H1 (cell line): ENCODE measurements at regions not wholly inside any gene's neighbourhood (a gene's known extent, or its start where the extent isn't known, plus 50 kb on each side); places are given as distances from the start of the nearest gene placed in this dataset.

Experiments used
- CTCF ChIA-PET: fragments of 300-600 bp; sonication (Branson Sonifier 250); formaldehyde crosslinking; loops from one replicate; lab custom pipeline; 2021; ENCODE audit not compliant: partially characterized antibody; lab: Charles Lee
- POLR2A ChIA-PET: fragments of 300-600 bp; sonication (Branson Sonifier 250); formaldehyde crosslinking; loops from one replicate; lab custom pipeline; 2021; ENCODE audit warnings: inconsistent platforms; ENCODE audit not compliant: partially characterized antibody; lab: Charles Lee
- DNase-seq, 2 experiments: peaks; one replicate each; pipeline versions ENCODE4 v3.0.0 to v3.0.0-alpha.2; 2010 to 2022; ENCODE audit warnings: low spot score in 2 of 2, low read depth in 1 of 2, mixed read lengths in 1 of 2
- FAIRE-seq: peaks from 2 replicates; lab custom pipeline; 2011; peaks lifted over from hg19 to GRCh38; lab: Jason Lieb, UNC
- H2AFZ ChIP-seq: 2 replicates; pipeline ENCODE4 v1.8.1; 2012; ENCODE audit warnings: low read length, inconsistent platforms
- H2AK5ac ChIP-seq: 2 replicates; pipeline ENCODE4 v1.6.1; 2013; ENCODE audit warnings: low read depth, low read length
- H2BK120ac ChIP-seq: replicated peaks from 2 replicates; pipeline ENCODE3; 2013; ENCODE audit warnings: low read depth, low read length, inconsistent platforms
- H2BK12ac ChIP-seq: 2 replicates; pipeline ENCODE4 v1.6.1; 2013; ENCODE audit warnings: low read depth, low read length
- H2BK15ac ChIP-seq: 2 replicates; pipeline ENCODE4 v1.6.1; 2013; ENCODE audit warnings: low read length
- H2BK20ac ChIP-seq: 2 replicates; pipeline ENCODE4 v1.6.1; 2013; ENCODE audit warnings: low read length
- H2BK5ac ChIP-seq: 2 replicates; pipeline ENCODE4 v1.6.1; 2013; ENCODE audit warnings: low read depth, low read length
- H3K14ac ChIP-seq: 2 replicates; pipeline ENCODE4 v1.6.1; 2013; ENCODE audit warnings: inconsistent platforms; ENCODE audit not compliant: insufficient read length
- H3K18ac ChIP-seq: 2 replicates; pipeline ENCODE4 v1.6.1; 2013; ENCODE audit warnings: low read length; ENCODE audit errors: extremely low read depth
- H3K23ac ChIP-seq: 2 replicates; pipeline ENCODE4 v1.6.1; 2013; ENCODE audit warnings: inconsistent platforms; ENCODE audit not compliant: insufficient read length
- H3K23me2 ChIP-seq: 2 replicates; pipeline ENCODE4 v1.6.1; 2013; ENCODE audit warnings: low read depth, low read length
- H3K27ac ChIP-seq: 2 replicates; pipeline ENCODE4 v1.6.1; 2011; ENCODE audit warnings: low read depth, low read length, inconsistent platforms
- H3K27me3 ChIP-seq, 4 experiments: replicated peaks in 1 of 4; 1 replicate in 1 of 4; 2 replicates in 3 of 4; pipeline versions ENCODE4 v1.6.1 to v1.8.1; 2011 to 2013; ENCODE audit warnings: low read length in 3 of 4, mild to moderate bottlenecking in 3 of 4, inconsistent platforms in 2 of 4, mixed read lengths in 2 of 4, moderate library complexity in 1 of 4; ENCODE audit not compliant: control insufficient read depth in 3 of 4, insufficient read depth in 3 of 4; ENCODE audit errors: extremely low read depth in 1 of 4
- H3K36me3 ChIP-seq, 4 experiments: 2 replicates each; pipeline versions ENCODE4 v1.6.1 to v1.8.1; 2011 to 2013; ENCODE audit warnings: mild to moderate bottlenecking in 4 of 4, low read length in 3 of 4, moderate library complexity in 2 of 4, control low read depth in 1 of 4, inconsistent platforms in 1 of 4; ENCODE audit not compliant: insufficient read depth in 4 of 4, control insufficient read depth in 2 of 4
- H3K4ac ChIP-seq: replicated peaks from 2 replicates; pipeline ENCODE3; 2013; ENCODE audit warnings: low read length, low read depth, mixed read lengths, inconsistent platforms; ENCODE audit not compliant: insufficient read length
- H3K4me1 ChIP-seq, 4 experiments: replicated peaks in 1 of 4; 1 replicate in 1 of 4; 2 replicates in 3 of 4; pipeline versions ENCODE4 v1.6.1 to v1.8.1; 2011 to 2013; ENCODE audit warnings: low read length in 3 of 4, inconsistent platforms in 2 of 4, mixed read lengths in 1 of 4; ENCODE audit not compliant: insufficient read depth in 4 of 4, control insufficient read depth in 3 of 4
- H3K4me2 ChIP-seq, 2 experiments: 2 replicates each; pipeline versions ENCODE4 v1.6.1 to v1.8.1; 2011 to 2013; ENCODE audit warnings: low read depth in 2 of 2, low read length in 2 of 2, control low read depth in 1 of 2, inconsistent platforms in 1 of 2, mild to moderate bottlenecking in 1 of 2; ENCODE audit not compliant: insufficient read depth in 1 of 2
- H3K4me3 ChIP-seq, 4 experiments: fragments of 200-600, 300-600 bp in 1 of 4; sonication (generic), shearing (Covaris generic), sonication (Bioruptor Twin) in 1 of 4; 2 replicates each; pipeline versions ENCODE4 v1.5.1 to v1.8.1; 2011 to 2016; ENCODE audit warnings: low read length in 4 of 4, low read depth in 3 of 4, control low read depth in 2 of 4, inconsistent platforms in 2 of 4, mild to moderate bottlenecking in 2 of 4, mixed read lengths in 1 of 4, moderate library complexity in 1 of 4; ENCODE audit not compliant: insufficient read depth in 2 of 4; ENCODE audit errors: extremely low read depth in 1 of 4
- H3K56ac ChIP-seq: replicated peaks from 2 replicates; pipeline ENCODE3; 2013; ENCODE audit warnings: low read depth, mild to moderate bottlenecking, mixed read lengths, low read length, inconsistent platforms; ENCODE audit not compliant: insufficient read length
- H3K79me1 ChIP-seq: 2 replicates; pipeline ENCODE4 v1.6.1; 2013; ENCODE audit warnings: low read depth, low read length, control low read depth
- H3K79me2 ChIP-seq, 2 experiments: 2 replicates each; pipeline versions ENCODE4 v1.6.1 to v1.8.1; 2012 to 2013; ENCODE audit warnings: low read length in 2 of 2, mild to moderate bottlenecking in 2 of 2, inconsistent platforms in 1 of 2; ENCODE audit not compliant: insufficient read depth in 2 of 2, control insufficient read depth in 1 of 2
- H3K9ac ChIP-seq, 4 experiments: replicated peaks in 1 of 4; 1 replicate in 1 of 4; 2 replicates in 3 of 4; pipeline versions ENCODE4 v1.6.1 to v1.8.1; 2011 to 2013; ENCODE audit warnings: low read depth in 3 of 4, low read length in 3 of 4, control low read depth in 2 of 4, mild to moderate bottlenecking in 2 of 4, moderate library complexity in 2 of 4, inconsistent platforms in 1 of 4; ENCODE audit errors: extremely low read depth in 1 of 4
- H3K9me3 ChIP-seq, 2 experiments: 2 replicates each; pipeline versions ENCODE4 v1.6.1 to v1.8.1; 2012 to 2013; ENCODE audit warnings: mild to moderate bottlenecking in 2 of 2, moderate library complexity in 2 of 2, control low read depth in 1 of 2, inconsistent platforms in 1 of 2, low read depth in 1 of 2, low read length in 1 of 2, mixed read lengths in 1 of 2; ENCODE audit not compliant: insufficient read depth in 2 of 2
- H4K20me1 ChIP-seq, 2 experiments: replicated peaks in 1 of 2; 2 replicates each; pipeline versions ENCODE3 to v1.8.1; 2011 to 2013; ENCODE audit warnings: inconsistent platforms in 2 of 2, low read length in 2 of 2, mild to moderate bottlenecking in 1 of 2; ENCODE audit not compliant: insufficient read depth in 2 of 2, control insufficient read depth in 1 of 2
- H4K5ac ChIP-seq: 2 replicates; pipeline ENCODE4 v1.6.1; 2013; ENCODE audit warnings: low read length, low read depth, mixed read lengths, inconsistent platforms; ENCODE audit not compliant: insufficient read length
- H4K8ac ChIP-seq: 2 replicates; pipeline ENCODE4 v1.8.0; 2013; ENCODE audit warnings: mild to moderate bottlenecking, moderate library complexity, low read length, inconsistent platforms; ENCODE audit not compliant: insufficient read depth; ENCODE audit errors: extremely low read depth
- H4K91ac ChIP-seq: replicated peaks from 2 replicates; pipeline ENCODE3; 2013; ENCODE audit warnings: low read length, mixed read lengths, inconsistent platforms; ENCODE audit not compliant: insufficient read length
- GABPA ChIP-seq: IDR thresholded peaks from 2 replicates; pipeline ENCODE4 v1.6.1; 2011; ENCODE audit warnings: mild to moderate bottlenecking, low read length, moderate library complexity, borderline replicate concordance; ENCODE audit not compliant: insufficient read depth
- HDAC2 ChIP-seq, 2 experiments: fragments of 300-600 bp in 1 of 2; sonication (generic) in 1 of 2; IDR thresholded peaks; 2 replicates each; pipeline ENCODE4 v1.6.1; 2011 to 2012; ENCODE audit warnings: low read depth in 2 of 2, low read length in 2 of 2, mild to moderate bottlenecking in 2 of 2, moderate library complexity in 2 of 2, borderline replicate concordance in 1 of 2, inconsistent platforms in 1 of 2
- HDAC6 ChIP-seq: IDR thresholded peaks from one replicate; pipeline ENCODE4 v1.7.1; 2012; ENCODE audit warnings: low read depth, mild to moderate bottlenecking, inconsistent platforms, low read length, moderate library complexity
- KDM1A ChIP-seq: fragments of 200-600, 300-600 bp; sonication (generic); IDR thresholded peaks from 2 replicates; pipeline ENCODE4 v1.7.1; 2016; ENCODE audit warnings: mild to moderate bottlenecking, low read length, borderline replicate concordance
- MAX ChIP-seq: IDR thresholded peaks from 2 replicates; pipeline ENCODE4 v1.6.1; 2012; ENCODE audit warnings: inconsistent platforms
- NANOG ChIP-seq: IDR thresholded peaks from 2 replicates; pipeline ENCODE4 v1.6.1; 2011; ENCODE audit warnings: low read length, low read depth, mild to moderate bottlenecking, inconsistent platforms; ENCODE audit not compliant: insufficient read depth, poor library complexity, severe bottlenecking
- NRF1 ChIP-seq: IDR thresholded peaks from 2 replicates; pipeline ENCODE4 v1.6.1; 2011; ENCODE audit warnings: mild to moderate bottlenecking, low read depth, low read length, improper control_type of control experiment
- RFX5 ChIP-seq: IDR thresholded peaks from 2 replicates; pipeline ENCODE4 v1.6.1; 2011; ENCODE audit warnings: low read depth, low read length, improper control_type of control experiment, borderline replicate concordance
- RXRA ChIP-seq: IDR thresholded peaks from 2 replicates; pipeline ENCODE4 v1.6.1; 2011; ENCODE audit warnings: low read depth, mild to moderate bottlenecking, low read length, moderate library complexity; ENCODE audit not compliant: insufficient read depth
- TAF1 ChIP-seq: IDR thresholded peaks from 2 replicates; pipeline ENCODE4 v1.6.1; 2011; ENCODE audit warnings: mild to moderate bottlenecking, low read depth, low read length
- USF2 ChIP-seq: IDR thresholded peaks from 2 replicates; pipeline ENCODE4 v1.6.1; 2011; ENCODE audit warnings: low read length, improper control_type of control experiment
- ZNF274 ChIP-seq: IDR thresholded peaks from 2 replicates; pipeline ENCODE4 v1.7.0; 2012; ENCODE audit warnings: low read length, borderline replicate concordance; ENCODE audit errors: extremely low read depth
- WGBS, 2 experiments: shearing (Covaris generic) in 1 of 2; methylation state at CpG; one replicate each; pipeline versions ENCODE4 v1.1.6 to v1.1.7; 2013 to 2015; ENCODE audit warnings: low lambda C conversion rate in 2 of 2, mixed read lengths in 2 of 2, inconsistent platforms in 1 of 2, low coverage in 1 of 2, missing lambda C conversion rate in 1 of 2; ENCODE audit not compliant: insufficient replicate concordance in 2 of 2, insufficient coverage in 1 of 2, insufficient read length in 1 of 2; ENCODE audit errors: extremely low coverage in 1 of 2, missing lambda C conversion rate in 1 of 2; 5-methylcytosine and 5-hydroxymethylcytosine counted together

- no peak overlapping the region for H3K23ac ChIP-seq
- no peak overlapping the region for H3K4ac ChIP-seq
- no peak overlapping the region for H2BK15ac ChIP-seq
- no peak overlapping the region for H2BK20ac ChIP-seq
- H2BK12ac ChIP-seq, result peak overlapping the region; percentile 39; the same call in 1 of the 2 replicates
- H2BK5ac ChIP-seq, result no peak overlapping the region
- DNase-seq (peak in 1 of 2 experiments; percentile 43), FAIRE-seq (no peak)
- CTCF ChIA-PET, result interaction anchor here (1.1 to 3.4 kb wide), 10 partner anchors 11 to 155 kb away, joined by 3 to 37 read pairs (median 6); no protein-coding TSS in a partner anchor
- H3K36me3 ChIP-seq, result no peaks in the 10 kb centered on the region
- H3K27me3 ChIP-seq, result no peaks in the 10 kb centered on the region
- no peak overlapping the region for H3K56ac ChIP-seq
- peaks cover 0 to 11% of the 10 kb centered on the region in 2 experiments for H4K20me1 ChIP-seq
- peaks cover 0 to 3% of the 10 kb centered on the region in 2 experiments; a peak in 2 of 4 replicates for H3K9me3 ChIP-seq
- H3K79me2 ChIP-seq, result no peaks in the 10 kb centered on the region
- H3K4me3 ChIP-seq, result no peak overlapping the region
- no peak overlapping the region for H4K8ac ChIP-seq
- peaks cover 3 to 17% (median 6%) of the 10 kb centered on the region in 4 experiments; a peak in 6 of 7 replicates for H3K4me1 ChIP-seq
- POLR2A ChIA-PET, result interaction anchor here (1.9 kb wide), 1 partner anchor 12 kb away, joined by 6 read pairs; no protein-coding TSS in a partner anchor
- no peak overlapping the region for H4K5ac ChIP-seq
- H3K18ac ChIP-seq, result no peak overlapping the region
- H3K4me2 ChIP-seq, result no peak overlapping the region
- 93% methylated on average over 6 of the region's 6 CpGs; no CpG with 5 or more reads in 1 of the 2 experiments for WGBS, 2 experiments
- H3K27ac ChIP-seq, result no peak overlapping the region
- 0 out of 2 replicates have a peak overlapping the region, but pooled peaks have one; percentile 24 for H2AK5ac ChIP-seq
- H4K91ac ChIP-seq, result no peak overlapping the region
- peaks cover 6% of the 10 kb centered on the region for H3K79me1 ChIP-seq
- no peak overlapping the region for H2AFZ ChIP-seq
- no peak overlapping the region for H2BK120ac ChIP-seq
- no peak overlapping the region for H3K14ac ChIP-seq
- H3K23me2 ChIP-seq, result peaks cover 8% of the 10 kb centered on the region; the same call in 1 of the 2 replicates
- no peak overlapping the region for H3K9ac ChIP-seq
- no peak for TF ChIP-seq RFX5
- no peak for TF ChIP-seq MAX
- no peak for TF ChIP-seq HDAC2 (IDR thresholded peaks at IDR 0.05; ENCODE audit: borderline replicate concordance in 1 of 2, low read depth in 2 of 2, low read length in 2 of 2)
- TF ChIP-seq GABPA, result no peak
- no peak for TF ChIP-seq KDM1A
- no peak for TF ChIP-seq RXRA
- TF ChIP-seq NANOG, result no peak
- TF ChIP-seq NRF1, result no peak
- TF ChIP-seq ZNF274, result no peak
- no peak for TF ChIP-seq USF2
- TF ChIP-seq TAF1, result no peak
- no peak for TF ChIP-seq HDAC6
Measured at GRCh38 chr16:85403693-85404092, 209.4 kb upstream of the GSE1 start.
